GM18907 (cell line): ENCODE measurements at regions not wholly inside any gene's neighbourhood (a gene's known extent, or its start where the extent isn't known, plus 50 kb on each side); places are given as distances from the start of the nearest gene placed in this dataset.

Source experiments
- ATAC-seq: cut with Tn5 transposase; IDR thresholded peaks from one replicate; pipeline ENCODE4 v1.9.1; 2021; ENCODE audit warnings: mild to moderate bottlenecking, moderate library complexity; ENCODE audit not compliant: unreplicated experiment

DNA sequence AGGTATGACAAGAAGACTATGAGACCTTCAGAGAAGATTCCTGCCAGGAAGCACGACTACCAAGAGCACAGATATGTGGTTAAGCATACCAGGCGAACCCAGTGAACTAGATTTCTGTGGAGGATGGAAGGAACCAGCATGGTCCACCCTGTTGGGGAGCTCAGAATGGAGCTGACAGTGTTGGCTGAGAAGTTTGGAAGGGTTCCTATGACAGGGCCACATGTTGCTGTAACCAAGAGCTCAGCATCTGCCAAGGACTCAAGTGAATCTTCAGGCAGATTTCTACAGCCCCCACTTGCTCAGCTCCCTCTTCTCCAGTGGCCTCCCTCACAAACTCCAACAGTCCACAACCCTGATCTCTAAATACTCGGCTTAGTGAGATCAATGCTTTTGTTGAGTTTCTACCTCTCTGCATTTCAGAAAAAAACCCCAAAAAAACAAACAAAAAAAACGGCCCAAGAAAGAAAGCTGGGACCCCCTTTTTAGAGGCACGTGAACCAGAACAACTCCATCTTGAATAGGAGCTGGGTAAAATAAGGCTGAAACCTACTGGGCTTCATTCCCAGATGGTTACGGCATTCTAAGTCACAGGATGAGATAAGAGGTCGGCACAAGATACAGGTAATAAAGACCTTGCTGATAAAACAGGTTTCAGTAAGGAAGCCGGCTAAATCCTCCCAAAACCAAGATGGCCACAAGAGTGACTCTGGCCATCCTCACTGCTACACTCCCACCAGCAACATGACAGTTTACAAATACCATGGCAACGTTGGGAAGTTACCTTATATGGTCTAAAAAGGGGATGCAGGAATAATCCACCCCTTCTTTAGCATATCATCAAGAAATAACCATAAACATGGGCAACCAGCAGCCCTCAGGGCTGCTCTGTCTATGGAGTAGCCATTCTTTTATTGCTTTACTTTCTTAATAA lies 691.1 kb downstream of the UQCRFS1 start:
- ATAC-seq, result no peak

DNA sequence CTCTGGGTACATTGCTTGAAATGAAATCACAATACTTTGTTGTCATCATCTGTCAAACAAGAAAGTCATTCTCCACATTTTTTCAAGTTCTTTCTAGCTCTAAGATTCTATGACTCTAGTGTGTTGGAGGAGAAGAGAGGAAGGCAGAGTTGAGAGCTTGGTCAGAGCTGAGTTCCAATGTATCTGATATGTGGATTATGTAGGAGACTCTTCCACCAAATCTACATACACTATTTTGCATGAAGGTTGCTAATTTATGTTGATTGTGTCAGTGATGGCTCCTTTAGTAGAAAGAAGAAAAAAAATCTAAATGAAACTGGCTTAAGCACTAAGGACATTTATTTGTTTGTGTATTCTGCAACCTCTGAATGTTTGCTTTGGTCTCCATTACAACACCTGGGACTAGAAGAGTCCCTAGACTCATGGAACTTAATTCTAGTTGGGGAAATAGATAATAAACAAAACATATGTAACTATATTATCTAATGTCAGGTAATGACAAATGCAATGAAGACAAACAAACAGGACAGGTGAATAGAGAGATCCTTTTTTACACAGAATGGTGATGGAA lies 691.9 kb downstream of the UQCRFS1 start:
- ATAC-seq, result no peak

DNA sequence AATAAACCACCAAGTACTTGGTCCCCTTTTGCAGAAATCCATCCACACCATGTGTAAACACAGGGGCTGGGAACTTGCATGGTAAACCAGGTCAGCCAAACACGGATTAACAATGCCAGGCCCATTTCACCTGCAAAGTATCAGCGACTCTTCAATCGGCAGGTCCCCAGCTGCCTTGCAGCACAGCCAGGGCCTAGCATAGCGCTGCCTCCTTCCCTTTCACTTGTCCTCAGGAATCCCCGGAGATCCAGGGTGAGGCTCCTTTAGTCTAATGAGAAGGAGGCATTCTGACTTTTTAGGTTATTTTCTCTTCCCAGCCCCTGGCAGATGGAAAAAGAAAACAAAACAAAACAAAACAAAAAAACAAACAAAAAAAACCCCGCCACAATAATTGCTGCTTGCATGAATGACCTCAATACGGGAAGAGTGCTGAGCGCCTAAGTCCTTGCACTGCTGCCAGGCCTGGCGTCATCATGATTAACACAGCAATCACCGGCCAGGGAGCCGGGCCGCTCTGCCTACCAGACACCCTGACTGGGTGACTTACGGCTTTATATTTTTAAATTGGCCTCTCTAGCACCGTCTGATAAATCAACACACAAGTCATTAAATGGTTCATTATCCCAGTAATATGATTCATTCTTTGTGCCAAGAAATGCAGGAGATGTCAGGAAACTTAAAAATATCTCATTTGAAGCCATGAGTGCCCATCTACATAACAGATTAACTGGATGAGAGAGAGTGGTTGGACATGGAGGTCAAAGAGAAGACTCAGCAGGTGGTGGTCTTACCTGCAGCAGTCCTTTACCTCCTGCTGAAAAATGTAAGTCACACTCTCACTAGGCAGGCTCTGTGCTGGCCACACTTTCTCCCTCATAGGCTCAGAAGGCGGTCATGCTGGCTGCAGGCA lies 692.7 kb downstream of the UQCRFS1 start:
- no peak for ATAC-seq

DNA sequence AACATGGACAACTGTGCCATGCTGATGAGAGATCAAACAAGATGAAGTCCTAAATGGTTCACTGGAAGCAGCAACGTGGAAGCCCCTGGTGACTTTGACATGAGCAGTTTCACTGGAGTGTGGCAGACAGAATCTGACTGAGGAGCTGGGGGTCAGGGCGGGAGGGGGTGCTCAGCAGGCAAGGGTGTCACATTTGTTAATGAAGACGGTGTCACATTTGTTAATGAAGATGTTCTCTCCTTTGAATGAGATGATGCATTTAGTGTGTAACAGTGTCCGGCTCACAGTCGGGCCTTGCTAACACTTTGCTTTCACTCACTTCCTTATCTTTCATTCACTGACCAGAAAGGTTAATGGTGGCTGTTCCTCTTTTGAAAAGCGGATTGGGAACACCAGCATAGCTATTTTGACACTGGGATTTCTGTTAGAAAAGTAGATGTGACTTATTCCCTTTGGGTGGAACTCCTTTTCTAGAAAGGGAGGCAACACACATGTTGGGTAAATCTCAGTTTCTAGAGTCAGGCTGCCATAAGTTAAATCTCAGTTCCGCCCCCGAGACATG lies 693.7 kb downstream of the UQCRFS1 start:
- ATAC-seq, result no peak

DNA sequence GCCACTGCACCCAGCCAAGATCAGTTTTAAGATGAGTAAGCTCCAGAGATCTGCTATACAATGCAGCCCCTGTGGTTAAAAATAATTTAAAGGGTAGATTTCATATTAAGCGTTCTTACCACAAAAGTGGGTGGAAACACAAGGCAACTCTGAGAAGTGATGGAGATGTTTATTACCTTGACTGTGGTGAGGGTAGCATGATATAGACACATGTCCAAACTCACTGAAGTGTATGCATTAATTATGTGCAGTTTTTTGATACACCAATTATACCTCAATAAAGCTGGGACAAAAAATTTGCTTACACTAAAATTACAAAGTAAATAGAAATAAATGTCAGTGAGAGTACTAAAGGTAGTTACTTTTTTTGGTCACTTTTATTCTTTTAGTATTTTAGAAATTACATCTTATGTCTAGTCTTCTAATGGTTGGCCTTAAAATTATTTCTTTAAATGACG lies 696.5 kb downstream of the UQCRFS1 start:
- no peak for ATAC-seq

DNA sequence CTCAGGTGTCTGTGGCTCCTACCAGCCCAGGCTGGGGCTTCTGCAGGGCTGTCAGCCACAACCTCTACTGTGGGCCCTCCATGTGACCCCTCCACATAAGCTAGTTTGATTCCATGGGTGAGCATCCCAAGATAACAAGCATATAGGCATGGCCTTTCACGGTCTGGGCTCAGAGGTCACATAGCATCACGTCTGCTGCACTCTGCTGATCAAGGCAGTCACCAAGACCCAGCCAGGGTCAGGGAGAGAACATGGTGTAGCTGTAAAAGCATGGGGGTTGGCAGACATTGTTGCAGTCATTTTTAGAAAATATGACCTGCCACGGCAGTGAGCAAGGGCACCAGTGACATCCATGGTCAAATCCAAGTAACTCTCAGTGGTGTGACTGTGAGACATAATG lies 698.8 kb downstream of the UQCRFS1 start:
- no peak for ATAC-seq

DNA sequence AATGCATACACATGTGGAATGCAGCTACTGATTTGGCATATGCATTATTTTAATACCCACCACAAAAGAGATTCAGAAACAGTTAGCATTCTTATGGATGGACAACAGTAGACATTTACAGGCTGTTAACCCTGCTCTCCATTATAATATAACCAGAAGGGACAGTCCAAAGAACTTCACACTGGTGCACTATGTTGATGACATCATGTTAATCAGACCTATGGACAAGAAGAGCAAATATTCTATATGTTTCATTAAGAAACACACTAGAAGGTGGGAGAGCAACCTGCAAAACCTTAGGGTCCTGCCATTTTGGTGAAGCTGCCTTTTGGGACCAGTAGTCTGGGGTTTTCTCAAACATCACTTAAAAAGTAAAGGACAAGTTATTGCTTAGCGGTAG lies 701.3 kb downstream of the UQCRFS1 start:
- no peak for ATAC-seq

DNA sequence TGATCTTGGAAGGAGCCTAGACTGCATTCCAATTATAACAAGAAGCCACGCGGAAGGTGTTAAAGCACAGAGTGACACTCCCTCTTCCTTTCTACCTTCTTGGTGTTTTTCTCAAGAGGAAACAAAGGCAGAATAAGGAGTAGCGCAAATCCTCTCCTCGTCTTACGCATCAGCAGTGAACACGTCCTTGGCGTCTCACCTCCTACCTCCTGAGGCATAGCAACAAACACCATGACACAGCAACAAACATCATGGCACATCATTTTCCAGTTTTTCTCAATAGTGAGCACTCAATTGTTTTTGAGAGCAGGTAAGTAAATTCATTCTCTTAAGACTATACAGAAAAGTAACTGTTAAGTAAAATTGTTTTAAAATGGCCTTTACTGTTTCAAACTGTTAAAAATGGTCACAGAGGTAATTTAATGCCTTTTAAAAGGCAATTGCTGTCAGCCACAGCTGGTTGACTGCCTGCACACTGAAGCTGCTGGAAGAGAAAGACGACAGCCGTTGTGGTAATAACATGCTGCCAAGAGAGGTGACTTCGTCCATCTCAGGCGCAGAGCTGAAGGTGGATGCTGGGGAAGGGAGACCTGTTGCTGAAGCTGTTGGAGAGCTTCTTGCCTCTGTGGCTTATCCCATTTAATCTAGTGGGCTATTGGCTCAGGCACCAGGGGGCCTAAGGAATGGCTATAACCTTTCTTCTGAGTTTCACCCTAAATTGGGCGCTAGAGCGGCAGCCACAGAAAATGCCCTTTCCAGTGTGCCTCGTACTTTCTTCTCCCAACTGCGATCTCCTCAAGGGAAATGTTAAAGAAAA lies 703.7 kb downstream of the UQCRFS1 start:
- ATAC-seq, result no peak

DNA sequence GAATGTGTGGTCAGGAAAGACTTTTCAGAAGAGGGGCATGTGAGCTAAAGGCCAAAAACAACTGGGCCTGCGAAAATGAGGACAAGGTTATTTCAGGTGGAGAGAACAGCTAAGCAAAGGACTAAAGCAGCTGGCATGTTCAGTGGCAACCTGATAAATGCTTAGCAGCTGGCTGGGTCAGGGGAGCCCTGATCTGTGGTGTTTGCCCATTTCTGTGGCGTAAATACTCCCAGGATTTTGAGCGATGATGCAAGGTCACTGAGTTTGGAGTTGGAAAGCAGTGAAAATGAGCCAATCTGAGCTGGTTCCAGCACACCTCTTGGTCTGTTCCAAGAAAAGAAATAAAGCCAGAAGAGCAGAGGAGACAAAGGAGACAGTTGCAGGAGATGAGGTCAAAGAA lies 704.3 kb downstream of the UQCRFS1 start:
- ATAC-seq, result no peak

DNA sequence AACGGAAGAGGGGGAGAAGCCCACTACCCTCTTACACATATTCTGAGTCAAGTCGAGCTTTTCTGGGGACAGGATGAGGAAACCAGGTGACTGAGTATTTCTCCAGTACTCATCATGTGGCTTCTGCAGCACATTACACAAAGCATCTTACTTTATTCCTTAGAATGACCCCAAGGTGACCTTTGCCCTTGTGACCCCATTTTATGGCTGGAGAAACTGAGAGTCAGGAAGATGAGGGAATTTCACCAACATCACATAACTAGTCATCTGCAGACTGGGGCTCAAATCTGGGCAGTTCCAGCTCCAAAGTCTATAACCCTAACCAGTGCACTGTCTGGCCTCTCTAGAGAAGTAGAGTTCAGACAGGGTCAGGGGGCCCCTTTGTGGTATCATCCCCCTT lies 707.0 kb downstream of the UQCRFS1 start:
- no peak for ATAC-seq

DNA sequence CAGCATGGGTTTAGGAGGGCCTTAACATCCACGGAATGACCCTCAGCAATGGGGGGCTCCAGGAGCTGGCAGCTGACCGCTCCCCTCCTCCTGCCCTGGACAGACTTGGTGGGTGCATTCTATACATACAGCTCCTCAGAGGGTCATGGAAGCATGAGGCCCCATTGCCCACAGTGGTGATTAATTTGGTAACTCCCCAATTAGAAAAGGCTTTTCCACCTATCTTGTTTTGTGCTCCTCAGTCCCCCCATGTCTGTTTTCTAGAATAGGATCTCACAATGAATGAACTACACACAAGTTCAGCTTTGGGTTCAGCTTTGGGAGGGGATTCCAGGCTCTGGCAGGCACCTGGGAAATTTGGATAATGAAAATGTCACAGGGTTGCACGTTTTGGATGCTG lies 707.8 kb downstream of the UQCRFS1 start:
- no peak for ATAC-seq

DNA sequence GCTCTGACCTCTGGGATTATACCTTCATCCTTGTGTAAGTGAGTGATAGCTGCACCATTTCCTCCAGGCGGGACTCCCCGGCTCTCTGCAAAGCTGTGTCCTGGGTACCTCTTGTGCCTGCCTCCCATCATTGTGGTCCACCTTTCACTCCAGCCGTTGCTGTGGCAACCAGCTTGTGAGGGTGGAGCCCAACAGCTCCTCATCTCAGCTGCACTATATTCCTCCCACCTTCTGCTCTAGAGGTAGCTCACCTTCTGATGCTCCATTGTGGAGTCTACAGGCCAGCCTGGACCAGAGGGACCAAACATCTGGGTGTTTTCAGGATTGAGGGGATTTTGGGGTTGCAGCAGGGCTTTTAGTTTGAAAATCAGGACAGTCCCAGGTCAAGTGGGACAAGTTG lies 708.2 kb downstream of the UQCRFS1 start:
- no peak for ATAC-seq

DNA sequence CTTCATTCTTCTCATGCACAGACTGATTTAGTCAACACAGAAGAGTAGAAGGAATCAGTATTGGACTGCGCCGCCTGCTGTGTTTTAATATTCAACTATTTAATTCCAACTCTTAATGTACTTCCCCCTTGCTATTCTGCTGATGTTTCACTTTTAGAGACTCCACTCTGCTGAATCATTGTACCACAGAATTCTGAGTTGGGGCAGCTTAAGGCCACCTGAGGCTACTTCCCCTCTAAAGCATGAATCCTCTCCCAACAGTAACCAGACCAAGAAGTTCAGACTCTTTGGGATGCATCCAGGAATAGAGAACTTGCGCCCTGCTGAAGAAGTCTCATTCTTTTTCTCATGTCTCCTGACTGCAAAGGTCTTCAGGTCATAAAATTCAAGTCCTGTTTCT lies 708.8 kb downstream of the UQCRFS1 start:
- ATAC-seq, result no peak

DNA sequence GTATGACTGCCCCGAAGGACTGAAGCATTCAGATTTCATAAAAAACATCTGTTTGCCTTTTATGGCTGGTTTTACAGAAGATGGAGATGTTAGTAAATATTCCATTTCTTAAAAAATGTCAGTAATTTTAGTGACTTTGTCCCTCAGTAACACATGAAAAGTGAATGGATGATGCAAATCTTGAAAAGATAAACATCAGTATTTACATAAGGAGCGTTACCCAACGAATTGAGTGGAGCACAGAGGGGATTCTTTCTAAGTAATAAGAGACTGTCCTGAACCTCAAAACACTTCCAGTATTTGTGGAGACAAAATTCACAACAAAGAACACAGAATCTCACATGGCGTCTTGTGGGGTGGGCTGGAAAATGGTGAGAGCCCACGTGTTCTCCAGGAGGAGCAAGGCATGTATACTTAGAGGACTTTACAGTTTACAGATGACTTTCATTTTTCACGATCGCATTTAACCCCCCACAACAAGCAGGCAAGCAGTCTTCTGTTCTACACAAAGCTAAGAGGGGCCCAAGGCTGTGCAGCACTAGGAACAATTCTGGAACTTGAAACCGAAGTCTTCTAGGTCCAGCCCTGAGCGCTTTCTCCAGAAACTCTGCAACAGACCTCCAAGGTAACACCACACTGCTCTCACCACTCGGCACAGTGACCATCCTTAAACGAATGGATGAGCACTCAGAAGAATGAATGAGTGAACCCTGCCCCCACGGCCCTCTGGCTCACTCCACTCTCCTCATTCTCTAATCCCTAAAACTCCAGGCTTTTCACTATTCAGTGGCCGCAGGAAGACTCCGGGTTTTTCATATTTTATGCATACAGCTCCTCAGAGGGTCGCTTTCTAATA lies 709.8 kb downstream of the UQCRFS1 start:
- ATAC-seq, result no peak

DNA sequence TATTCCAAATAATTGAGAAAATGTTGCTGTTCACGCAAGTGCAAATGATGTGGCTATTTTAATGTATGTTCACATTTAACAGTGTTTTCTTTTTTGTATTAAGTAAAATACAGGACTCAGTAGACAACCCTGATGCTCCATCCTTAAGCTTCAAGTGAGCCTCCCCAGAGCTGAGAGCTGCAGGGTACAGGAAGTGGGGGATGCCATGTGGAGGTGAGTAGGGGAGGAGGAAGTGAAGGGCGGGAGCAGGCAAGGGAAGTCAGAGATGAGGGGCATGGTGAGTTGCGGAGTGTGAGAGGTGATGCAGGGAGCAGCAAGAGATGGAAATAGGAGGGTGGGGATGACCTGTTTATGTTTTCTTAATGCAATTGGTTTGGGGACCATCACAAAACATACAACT lies 711.0 kb downstream of the UQCRFS1 start:
- no peak for ATAC-seq

DNA sequence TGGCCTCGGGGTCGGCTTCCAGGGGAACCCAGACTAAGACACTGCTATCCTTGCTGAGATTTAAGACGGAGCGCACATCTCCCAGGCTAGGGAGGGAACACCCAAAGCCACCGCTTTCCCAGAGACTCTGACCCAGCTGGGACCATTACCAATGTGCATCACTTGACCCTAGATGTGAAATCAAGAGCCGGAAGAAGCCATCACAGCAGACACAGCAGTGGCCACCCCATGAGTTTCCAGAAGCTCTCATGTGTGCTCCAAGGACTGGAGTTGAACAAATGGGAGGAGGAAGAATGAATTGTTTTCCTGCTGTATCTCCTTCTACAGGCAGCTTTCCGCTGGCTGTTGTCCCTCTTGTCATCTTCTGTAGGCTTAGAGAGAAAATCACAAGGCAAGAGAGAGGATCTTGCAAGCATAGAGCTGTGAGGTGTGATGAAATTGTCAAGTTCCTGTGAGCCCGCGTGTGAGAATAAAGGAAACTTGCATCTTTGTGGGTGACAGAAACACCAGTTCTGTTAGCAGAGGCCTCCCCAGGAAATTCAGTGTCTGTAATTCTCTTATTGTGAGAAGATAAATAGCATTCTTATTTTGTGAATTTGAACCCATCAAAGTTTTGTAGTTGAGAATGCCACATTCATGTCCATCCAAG lies 711.8 kb downstream of the UQCRFS1 start:
- no peak for ATAC-seq

DNA sequence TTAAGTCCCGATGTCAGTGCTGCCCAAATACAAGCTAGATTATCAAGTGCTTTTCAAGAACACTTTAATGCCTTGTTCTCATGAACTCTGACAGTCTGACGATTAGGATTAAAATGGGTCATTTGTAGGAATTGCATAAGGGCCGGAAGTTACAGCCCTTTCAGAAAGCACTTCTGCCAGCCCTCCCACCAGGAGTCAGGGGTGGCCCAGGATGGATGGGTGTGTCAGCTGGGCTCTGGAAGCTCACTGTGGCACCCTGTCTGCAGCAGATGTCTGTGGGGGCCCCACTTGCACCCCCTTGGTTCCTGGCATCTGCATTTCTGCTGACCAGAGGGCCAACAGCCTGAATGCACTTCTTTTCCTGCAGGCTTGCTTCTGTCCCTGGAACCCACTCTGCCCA lies 712.7 kb downstream of the UQCRFS1 start:
- no peak for ATAC-seq

DNA sequence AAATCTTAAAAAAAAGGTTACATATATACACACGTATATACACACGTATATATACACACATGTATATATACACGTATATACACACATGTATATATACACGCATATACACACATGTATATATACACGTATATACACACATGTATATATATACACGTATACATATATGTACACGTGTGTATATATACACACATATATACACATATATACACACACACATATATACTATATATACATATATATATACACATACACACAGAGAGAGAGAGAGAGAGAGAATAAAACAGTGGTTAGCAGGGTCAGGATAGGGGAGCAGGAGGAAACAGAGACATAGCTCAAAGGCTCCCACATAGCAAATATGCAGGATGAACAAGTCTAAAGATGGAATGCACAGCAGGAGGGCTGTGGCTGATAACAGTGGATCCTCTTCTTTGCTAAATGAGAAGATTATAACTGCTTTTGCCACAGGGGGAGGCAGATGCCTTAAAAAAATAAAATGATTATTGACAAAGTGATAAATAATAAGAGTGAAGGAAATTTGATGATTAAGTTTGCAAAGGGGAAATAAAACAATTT lies 714.5 kb downstream of the UQCRFS1 start:
- no peak for ATAC-seq
